Cardiac muscle cell (in vitro differentiated cells and primary cell): ENCODE measurements at regions not wholly inside any gene's neighbourhood (a gene's known extent, or its start where the extent isn't known, plus 50 kb on each side); places are given as distances from the start of the nearest gene placed in this dataset.

ENCODE experiments used
- DNase-seq, 2 donors: peaks; one replicate each; pipeline versions ENCODE4 v3.0.0 to v3.0.0-alpha.2; 2010 to 2017; ENCODE audit warnings: low read depth in 1 of 2, low spot score in 1 of 2
- H3K27ac ChIP-seq: fragments of 200-600 bp; sonication (generic); 2 replicates; pipeline ENCODE4 v1.5.1; 2016
- H3K27me3 ChIP-seq: fragments of 200-600 bp; sonication (generic); 2 replicates; pipeline ENCODE4 v1.6.0; 2016; ENCODE audit warnings: control low read depth
- H3K36me3 ChIP-seq: fragments of 200-600 bp; sonication (generic); 2 replicates; pipeline ENCODE4 v1.5.1; 2016; ENCODE audit warnings: control low read depth
- H3K4me1 ChIP-seq: fragments of 200-600 bp; sonication (generic); 2 replicates; pipeline ENCODE4 v1.8.1; 2017; ENCODE audit warnings: low read depth, mild to moderate bottlenecking, mixed run types
- H3K4me3 ChIP-seq: fragments of 200-600 bp; sonication (generic); 2 replicates; pipeline ENCODE4 v1.5.1; 2016; ENCODE audit warnings: mild to moderate bottlenecking
- H3K9me3 ChIP-seq: fragments of 200-600 bp; sonication (generic); 2 replicates; pipeline ENCODE4 v1.5.1; 2017; ENCODE audit warnings: low read depth, mild to moderate bottlenecking, control low read depth
- TF ChIP-seq, protein P1 (sequence below): IDR thresholded peaks from 2 replicates; pipeline ENCODE4 v1.5.1; 2012; ENCODE audit warnings: low read depth, mild to moderate bottlenecking, low read length

DNA sequence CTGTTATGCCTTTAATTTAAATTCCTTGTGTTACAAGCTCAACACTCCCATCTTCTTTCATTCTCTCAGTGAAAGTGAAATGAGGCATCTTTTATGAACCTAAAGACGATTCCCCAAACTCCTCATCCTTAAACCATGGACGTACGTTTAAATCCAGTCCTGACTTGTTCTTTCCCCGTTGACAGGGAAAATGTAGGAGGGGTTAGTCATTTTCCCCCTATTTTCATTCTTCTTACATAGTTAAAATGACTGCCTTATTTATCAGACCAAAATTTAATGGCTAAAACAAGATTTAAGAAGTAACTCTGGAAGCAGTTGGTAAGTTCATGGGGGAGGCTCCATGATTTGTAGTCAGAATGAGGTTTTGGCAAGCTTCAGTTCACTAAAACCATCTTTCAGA, 134.9 kb downstream of the KCNA5 start:
- no peak overlapping the region for H3K27ac ChIP-seq
- no peak overlapping the region for H3K4me3 ChIP-seq
- DNase-seq: no peak
- TF ChIP-seq, protein P1, sequence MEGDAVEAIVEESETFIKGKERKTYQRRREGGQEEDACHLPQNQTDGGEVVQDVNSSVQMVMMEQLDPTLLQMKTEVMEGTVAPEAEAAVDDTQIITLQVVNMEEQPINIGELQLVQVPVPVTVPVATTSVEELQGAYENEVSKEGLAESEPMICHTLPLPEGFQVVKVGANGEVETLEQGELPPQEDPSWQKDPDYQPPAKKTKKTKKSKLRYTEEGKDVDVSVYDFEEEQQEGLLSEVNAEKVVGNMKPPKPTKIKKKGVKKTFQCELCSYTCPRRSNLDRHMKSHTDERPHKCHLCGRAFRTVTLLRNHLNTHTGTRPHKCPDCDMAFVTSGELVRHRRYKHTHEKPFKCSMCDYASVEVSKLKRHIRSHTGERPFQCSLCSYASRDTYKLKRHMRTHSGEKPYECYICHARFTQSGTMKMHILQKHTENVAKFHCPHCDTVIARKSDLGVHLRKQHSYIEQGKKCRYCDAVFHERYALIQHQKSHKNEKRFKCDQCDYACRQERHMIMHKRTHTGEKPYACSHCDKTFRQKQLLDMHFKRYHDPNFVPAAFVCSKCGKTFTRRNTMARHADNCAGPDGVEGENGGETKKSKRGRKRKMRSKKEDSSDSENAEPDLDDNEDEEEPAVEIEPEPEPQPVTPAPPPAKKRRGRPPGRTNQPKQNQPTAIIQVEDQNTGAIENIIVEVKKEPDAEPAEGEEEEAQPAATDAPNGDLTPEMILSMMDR: no peak
- no peaks in the 10 kb centered on the region for H3K4me1 ChIP-seq
- H3K9me3 ChIP-seq: no peaks in the 10 kb centered on the region
- no peaks in the 10 kb centered on the region for H3K27me3 ChIP-seq
- no peaks in the 10 kb centered on the region for H3K36me3 ChIP-seq

DNA sequence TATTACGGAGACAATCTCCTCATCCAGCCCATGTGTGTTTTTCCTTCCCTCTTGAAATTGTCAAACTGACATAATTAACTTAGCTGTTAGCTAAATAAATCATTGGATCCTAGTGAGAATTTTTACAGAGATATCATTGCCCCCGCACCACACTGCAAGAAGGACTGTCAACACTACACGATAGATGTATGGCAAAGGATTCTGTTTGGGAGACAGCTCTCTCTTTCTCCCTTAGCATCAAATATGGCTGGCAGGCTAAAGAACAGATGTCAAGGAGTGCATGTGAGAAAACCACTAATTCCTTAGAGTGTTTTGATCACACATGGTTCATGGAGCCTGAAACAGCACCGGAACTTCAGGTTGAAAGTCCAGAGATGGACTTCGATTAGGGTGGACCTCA, 136.8 kb downstream of the KCNA5 start:
- no peaks in the 10 kb centered on the region for H3K9me3 ChIP-seq
- TF ChIP-seq, protein P1: no peak
- H3K36me3 ChIP-seq: no peaks in the 10 kb centered on the region
- no peaks in the 10 kb centered on the region for H3K27me3 ChIP-seq
- H3K4me1 ChIP-seq: no peaks in the 10 kb centered on the region
- H3K27ac ChIP-seq: no peak overlapping the region
- no peak for DNase-seq
- H3K4me3 ChIP-seq: no peak overlapping the region

DNA sequence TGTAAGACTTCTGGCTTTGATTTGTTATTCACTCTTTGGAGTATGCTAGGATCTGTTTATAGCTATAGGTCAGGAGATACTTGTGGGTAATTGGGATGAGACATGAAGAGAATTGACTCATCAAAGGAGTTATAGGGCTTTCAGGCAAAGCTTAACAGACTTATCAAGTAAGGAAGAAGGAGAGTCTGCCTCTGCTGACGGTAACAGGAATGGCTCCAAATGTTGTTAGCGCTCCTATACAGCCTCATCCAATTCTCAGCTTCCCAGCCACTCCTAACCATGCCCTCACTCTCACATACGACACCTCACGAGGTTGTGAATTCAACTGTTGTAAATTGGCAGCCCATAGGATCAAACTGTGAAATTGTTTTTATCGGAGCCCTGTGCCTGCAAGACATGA, 140.5 kb downstream of the KCNA5 start:
- Histone ChIP-seq H3K27ac (no peak overlapping the region), H3K4me1 (no peaks in the 10 kb centered on the region), H3K36me3 (no peaks in the 10 kb centered on the region), H3K4me3 (no peak overlapping the region), H3K9me3 (no peaks in the 10 kb centered on the region), H3K27me3 (no peaks in the 10 kb centered on the region)
- no peak for DNase-seq
- TF ChIP-seq, protein P1: no peak

DNA sequence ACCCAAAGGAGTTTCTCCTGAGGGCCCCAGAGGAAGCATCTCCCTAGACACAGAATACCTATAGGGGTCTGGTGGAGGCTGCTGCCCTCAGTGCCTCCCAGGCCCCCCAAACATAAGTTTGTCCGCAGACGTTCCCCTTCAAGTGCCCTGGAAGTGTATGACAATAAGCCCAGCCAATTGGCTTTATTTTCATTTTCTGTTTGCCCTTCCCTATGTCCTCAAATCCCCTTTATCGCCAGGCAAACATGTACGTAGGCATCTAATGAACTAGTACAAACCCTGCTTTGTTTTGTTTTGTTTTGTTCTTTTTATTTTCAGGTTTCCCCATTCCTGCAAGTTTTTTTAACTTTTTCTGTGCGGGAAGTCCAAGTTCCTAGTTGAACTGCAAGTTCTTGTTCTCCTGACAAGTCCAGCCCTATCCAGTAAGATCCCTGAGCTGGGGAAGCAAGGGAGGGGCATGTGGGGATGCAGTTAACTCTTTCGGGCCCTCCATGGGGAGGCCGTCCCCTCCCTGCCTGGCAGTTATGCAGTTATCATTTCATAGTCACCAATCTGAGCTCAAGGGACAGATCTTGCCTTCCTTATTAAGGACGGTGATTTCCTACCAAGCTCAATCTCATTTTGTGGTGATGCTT, 141.9 kb downstream of the KCNA5 start:
- Histone ChIP-seq H3K9me3 (no peaks in the 10 kb centered on the region), H3K27me3 (no peaks in the 10 kb centered on the region), H3K36me3 (no peaks in the 10 kb centered on the region), H3K4me3 (no peak overlapping the region), H3K4me1 (no peaks in the 10 kb centered on the region), H3K27ac (no peak overlapping the region)
- TF ChIP-seq, protein P1: no peak
- no peak for DNase-seq

DNA sequence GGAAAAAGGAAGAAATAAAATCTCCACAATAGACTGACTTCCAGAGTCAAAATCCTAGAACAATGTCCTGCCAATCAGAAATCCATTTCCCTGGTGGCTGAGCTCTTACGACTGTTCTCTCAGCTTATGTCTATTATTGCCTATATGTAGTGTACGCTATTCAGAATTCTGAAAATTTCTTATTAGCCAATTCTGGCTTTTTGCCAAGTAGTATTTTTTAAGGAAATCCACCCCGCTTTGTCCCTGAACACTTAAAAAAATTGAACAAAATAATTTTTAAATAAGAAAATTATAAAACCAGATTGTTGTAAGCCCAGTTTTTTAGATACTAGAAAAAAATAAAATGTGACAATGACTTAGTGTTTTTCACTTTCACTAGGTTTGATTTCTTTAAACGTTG, 143.0 kb downstream of the KCNA5 start:
- TF ChIP-seq, protein P1: no peak
- no peak overlapping the region for H3K27ac ChIP-seq
- no peaks in the 10 kb centered on the region for H3K4me1 ChIP-seq
- no peaks in the 10 kb centered on the region for H3K36me3 ChIP-seq
- no peaks in the 10 kb centered on the region for H3K27me3 ChIP-seq
- DNase-seq: no peak
- H3K9me3 ChIP-seq: no peaks in the 10 kb centered on the region
- H3K4me3 ChIP-seq: no peak overlapping the region
